ENCODE measurements at regions not wholly inside any gene's neighbourhood (a gene's known extent, or its start where the extent isn't known, plus 50 kb on each side); places are given as distances from the start of the nearest gene placed in this dataset.
"Not testable (repeated sequence)": the region's sequence is repeated elsewhere in the genome, so short reads cannot be mapped to it uniquely, and the experiment has no call there.

GRCh38 chr19:34865225-34865624, 61.5 kb upstream of the ZNF30 start:
- not testable (repeated sequence) for TF ChIP-seq CTCF (optimal IDR thresholded peaks at IDR 0.05 in 1 of 3, IDR thresholded peaks at IDR 0.05 in 1 of 3, conservative IDR thresholded peaks at IDR 0.05 in 1 of 3; ENCODE audit: extremely low read depth in 1 of 3, insufficient read depth in 2 of 3, low read length in 3 of 3); EZH2 (IDR thresholded peaks at IDR 0.05; ENCODE audit: low read length)

All from keratinocyte (primary cell).